ENCODE measurements at regions not wholly inside any gene's neighbourhood (a gene's known extent, or its start where the extent isn't known, plus 50 kb on each side); places are given as distances from the start of the nearest gene placed in this dataset.

GRCh38 chr17:33858682-33859081 lies 396.4 kb upstream of the CCL2 start:
- no peak for DNase-seq (ENCODE audit: low read depth)
- H3K4me3 ChIP-seq (ENCODE audit: low read depth, low read length) = no peak overlapping the region
- TF ChIP-seq, protein P1, sequence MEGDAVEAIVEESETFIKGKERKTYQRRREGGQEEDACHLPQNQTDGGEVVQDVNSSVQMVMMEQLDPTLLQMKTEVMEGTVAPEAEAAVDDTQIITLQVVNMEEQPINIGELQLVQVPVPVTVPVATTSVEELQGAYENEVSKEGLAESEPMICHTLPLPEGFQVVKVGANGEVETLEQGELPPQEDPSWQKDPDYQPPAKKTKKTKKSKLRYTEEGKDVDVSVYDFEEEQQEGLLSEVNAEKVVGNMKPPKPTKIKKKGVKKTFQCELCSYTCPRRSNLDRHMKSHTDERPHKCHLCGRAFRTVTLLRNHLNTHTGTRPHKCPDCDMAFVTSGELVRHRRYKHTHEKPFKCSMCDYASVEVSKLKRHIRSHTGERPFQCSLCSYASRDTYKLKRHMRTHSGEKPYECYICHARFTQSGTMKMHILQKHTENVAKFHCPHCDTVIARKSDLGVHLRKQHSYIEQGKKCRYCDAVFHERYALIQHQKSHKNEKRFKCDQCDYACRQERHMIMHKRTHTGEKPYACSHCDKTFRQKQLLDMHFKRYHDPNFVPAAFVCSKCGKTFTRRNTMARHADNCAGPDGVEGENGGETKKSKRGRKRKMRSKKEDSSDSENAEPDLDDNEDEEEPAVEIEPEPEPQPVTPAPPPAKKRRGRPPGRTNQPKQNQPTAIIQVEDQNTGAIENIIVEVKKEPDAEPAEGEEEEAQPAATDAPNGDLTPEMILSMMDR (IDR thresholded peaks at IDR 0.05; ENCODE audit: low read depth, low read length, missing control alignments) = no peak

DNA sequence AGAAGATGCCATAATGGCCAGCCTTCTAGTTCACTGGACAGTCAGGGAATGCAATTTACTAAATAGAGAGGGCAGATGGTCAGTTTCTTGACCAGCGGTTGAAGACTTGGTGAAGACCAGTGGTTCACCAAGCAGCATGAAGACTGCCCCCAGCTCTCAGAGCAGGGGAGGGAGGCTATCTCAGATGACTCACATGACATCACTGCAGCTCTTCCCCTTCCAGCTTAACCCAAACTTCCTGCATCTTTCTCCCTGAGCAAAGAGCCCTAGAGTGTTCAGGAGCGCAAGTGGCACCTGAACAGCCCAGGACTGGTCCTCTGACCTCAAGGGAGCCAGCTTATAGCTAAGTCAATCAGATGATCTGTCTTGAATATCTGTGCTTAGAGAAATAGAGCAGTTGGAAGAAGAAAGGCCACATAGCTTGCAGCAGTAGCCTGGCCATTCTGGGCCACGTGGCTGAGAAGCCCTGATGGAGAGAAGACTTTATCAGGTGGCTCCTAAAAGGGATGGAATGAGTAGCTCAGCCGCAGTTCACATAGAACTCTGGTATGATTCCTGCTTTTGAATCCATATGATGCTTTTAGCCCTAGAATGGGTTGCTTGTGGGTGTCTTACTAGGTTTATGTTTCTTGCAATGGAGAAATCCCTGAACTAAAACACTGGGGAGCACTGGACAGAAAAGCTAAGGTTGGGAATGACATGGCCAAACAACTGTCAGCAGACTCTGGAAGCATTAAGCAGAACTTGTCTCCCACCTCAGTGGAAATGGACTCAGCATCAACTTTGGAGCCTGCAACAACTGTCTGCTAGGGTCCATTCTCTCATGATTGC lies 392.1 kb upstream of the CCL2 start:
- no peak for DNase-seq (ENCODE audit: low read depth)
- TF ChIP-seq, protein P1 (IDR thresholded peaks at IDR 0.05; ENCODE audit: low read depth, low read length, missing control alignments) = no peak
- H3K4me3 ChIP-seq (ENCODE audit: low read depth, low read length) = no peak overlapping the region

GRCh38 chr17:33864758-33865229 lies 390.3 kb upstream of the CCL2 start:
- no peak overlapping the region for H3K4me3 ChIP-seq (ENCODE audit: low read depth, low read length)
- no peak for DNase-seq (ENCODE audit: low read depth)
- TF ChIP-seq, protein P1 (IDR thresholded peaks at IDR 0.05; ENCODE audit: low read depth, low read length, missing control alignments) = no peak

DNA sequence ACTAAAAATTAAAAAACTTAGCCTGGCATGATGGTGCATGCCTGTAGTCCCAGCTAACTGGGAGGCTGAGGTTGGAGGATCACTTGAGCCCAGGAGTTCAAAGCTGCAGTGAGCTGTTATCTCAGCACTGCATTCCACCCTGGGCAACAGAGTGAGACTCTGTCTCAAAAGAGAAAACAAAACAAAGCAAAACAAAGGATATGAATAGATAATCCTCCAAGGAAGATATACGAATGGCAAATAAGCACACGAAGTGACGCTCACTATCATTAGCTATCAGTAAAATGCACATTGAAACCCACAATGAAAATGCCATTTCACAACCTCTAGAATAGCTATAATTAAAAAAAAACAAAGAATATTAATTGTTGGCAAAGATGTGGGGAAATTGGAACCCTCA lies 386.2 kb upstream of the CCL2 start:
- TF ChIP-seq, protein P1 (IDR thresholded peaks at IDR 0.05; ENCODE audit: low read depth, low read length, missing control alignments) = no peak
- no peak for DNase-seq (ENCODE audit: low read depth)
- no peak overlapping the region for H3K4me3 ChIP-seq (ENCODE audit: low read depth, low read length)

GRCh38 chr17:33870936-33871335 lies 384.1 kb upstream of the CCL2 start:
- no peak overlapping the region for H3K4me3 ChIP-seq (ENCODE audit: low read depth, low read length)
- TF ChIP-seq, protein P1 (IDR thresholded peaks at IDR 0.05; ENCODE audit: low read depth, low read length, missing control alignments) = no peak
- DNase-seq (ENCODE audit: low read depth) = no peak

GRCh38 chr17:33871720-33872540 lies 383.2 kb upstream of the CCL2 start:
- DNase-seq (ENCODE audit: low read depth) = no peak
- TF ChIP-seq, protein P1 (IDR thresholded peaks at IDR 0.05; ENCODE audit: low read depth, low read length, missing control alignments) = no peak
- H3K4me3 ChIP-seq (ENCODE audit: low read depth, low read length) = no peak overlapping the region

Data from GM12864 (cell line).